ENCODE measurements at regions not wholly inside any gene's neighbourhood (a gene's known extent, or its start where the extent isn't known, plus 50 kb on each side); places are given as distances from the start of the nearest gene placed in this dataset.

GRCh38 chr3:87710028-87710427 lies 348.8 kb downstream of the CGGBP1 start (continued):
- TF ChIP-seq AFF4 (CRISPR knock-in tag; IDR thresholded peaks at IDR 0.05; ENCODE audit: borderline replicate concordance) (no peak), GRHL2 (CRISPR knock-in tag; IDR thresholded peaks at IDR 0.05; ENCODE audit: insufficient replicate concordance, severe bottlenecking) (no peak), GTF2I (CRISPR knock-in tag; conservative IDR thresholded peaks at IDR 0.05) (no peak)

- ChIA-PET CTCF (no interaction called here), POLR2A (no interaction called here)
- no peaks in the 10 kb centered on the region for H3K27me3 Mint-ChIP-seq (ENCODE audit: low read depth)
- no peak overlapping the region for H3K27ac Mint-ChIP-seq
- 0 out of 2 replicates have a peak, but pooled peaks cover 2% of the 10 kb centered on the region for H3K4me1 Mint-ChIP-seq
- TF ChIP-seq ARID4B (CRISPR knock-in tag; IDR thresholded peaks at IDR 0.05; ENCODE audit: borderline replicate concordance): no peak
- no peak for TF ChIP-seq MXD4 (CRISPR knock-in tag; IDR thresholded peaks at IDR 0.05; ENCODE audit: borderline replicate concordance)
- no peak for TF ChIP-seq ZMAT4 (CRISPR knock-in tag; IDR thresholded peaks at IDR 0.05)
- no peak for TF ChIP-seq E2F1 (CRISPR knock-in tag; IDR thresholded peaks at IDR 0.05)
- no peak for TF ChIP-seq ELF4 (CRISPR knock-in tag; IDR thresholded peaks at IDR 0.05; ENCODE audit: low read depth)
- H3K9me3 Mint-ChIP-seq: peaks cover 48% of the 10 kb centered on the region
- DNase-seq (ENCODE audit: low spot score): no peak
- ATAC-seq: no peak
- no peak overlapping the region for H3K4me3 Mint-ChIP-seq
- peaks cover 27% of the 10 kb centered on the region for H3K36me3 Mint-ChIP-seq
Observed at GRCh38 chr3:87706176-87706575, 352.6 kb downstream of the CGGBP1 start.

GRCh38 chr3:87702600-87702999 lies 356.2 kb downstream of the CGGBP1 start:
- ChIA-PET POLR2A (no interaction called here), CTCF (no interaction called here)
- no peak for ATAC-seq
- Mint-ChIP-seq H3K36me3 (peaks cover 12% of the 10 kb centered on the region), H3K4me1 (0 out of 2 replicates have a peak, but pooled peaks cover 2% of the 10 kb centered on the region), H3K27me3 (ENCODE audit: low read depth) (no peaks in the 10 kb centered on the region), H3K4me3 (no peak overlapping the region), H3K27ac (no peak overlapping the region), H3K9me3 (peaks cover 36% of the 10 kb centered on the region)
- no peak for DNase-seq (ENCODE audit: low spot score)
- TF ChIP-seq NFE2L1 (CRISPR knock-in tag; IDR thresholded peaks at IDR 0.05) (no peak), CREB1 (CRISPR knock-in tag; IDR thresholded peaks at IDR 0.05) (no peak), ARID4B (CRISPR knock-in tag; IDR thresholded peaks at IDR 0.05; ENCODE audit: borderline replicate concordance) (no peak), GRHL2 (CRISPR knock-in tag; IDR thresholded peaks at IDR 0.05; ENCODE audit: insufficient replicate concordance, severe bottlenecking) (no peak), CBFB (CRISPR knock-in tag; IDR thresholded peaks at IDR 0.05; ENCODE audit: low read depth) (no peak), USF1 (CRISPR knock-in tag; IDR thresholded peaks at IDR 0.05) (no peak), HMGA2 (CRISPR knock-in tag; IDR thresholded peaks at IDR 0.05) (no peak)
